ENCODE measurements at regions not wholly inside any gene's neighbourhood (a gene's known extent, or its start where the extent isn't known, plus 50 kb on each side); places are given as distances from the start of the nearest gene placed in this dataset.

DNA sequence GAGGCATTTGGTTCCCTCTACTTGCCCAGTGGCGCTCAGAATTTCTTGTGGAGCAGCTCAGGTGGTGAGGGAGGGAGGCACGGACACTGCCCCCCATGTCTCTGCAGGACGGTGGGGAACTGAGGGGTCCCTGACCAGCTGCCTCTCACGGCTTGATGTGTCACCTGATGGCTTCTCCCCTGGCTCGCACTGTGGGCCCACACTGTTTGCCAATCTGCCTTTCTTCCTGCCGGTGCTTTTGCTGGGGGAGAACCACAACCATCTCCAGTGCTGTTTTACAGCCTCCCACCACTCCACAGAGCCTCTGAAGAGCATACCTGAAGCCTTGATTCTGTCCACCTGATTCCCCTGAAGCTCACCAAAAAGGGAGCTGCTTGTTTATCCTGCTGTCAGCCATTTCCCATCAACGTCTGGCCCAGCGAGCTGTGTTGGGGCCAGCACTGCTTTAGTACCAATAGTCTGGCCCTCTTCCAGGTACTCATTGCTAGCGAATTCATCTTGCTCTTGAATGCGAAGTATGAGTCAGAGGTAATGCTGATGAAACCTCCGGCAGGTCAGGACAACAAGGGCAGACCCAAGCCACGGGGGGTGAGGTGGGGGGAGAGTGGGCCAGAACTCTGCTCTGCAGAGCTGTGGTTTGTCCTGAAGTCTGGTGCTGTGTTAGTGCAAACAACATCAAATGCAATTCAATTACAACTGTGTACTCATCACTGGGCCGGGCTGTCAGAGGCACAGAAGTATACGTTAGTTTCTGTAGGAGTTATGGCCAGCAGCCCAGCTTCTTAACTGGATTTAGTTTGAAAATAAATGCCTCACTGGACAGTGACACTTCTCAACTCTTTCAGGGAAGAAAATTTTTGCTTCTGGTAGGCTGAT is 208.3 kb upstream of the JADE1 start:
- intact Hi-C loops (cut with micrococcal nuclease), result no loop called here
- no peaks in the 10 kb centered on the region for H3K36me3 Mint-ChIP-seq (ENCODE audit: low read depth)
- POLR2A ChIA-PET, result no interaction called here
- DNase-seq (no peak), ATAC-seq (ENCODE audit: low read depth) (no peak)
- TF ChIP-seq, protein P1, sequence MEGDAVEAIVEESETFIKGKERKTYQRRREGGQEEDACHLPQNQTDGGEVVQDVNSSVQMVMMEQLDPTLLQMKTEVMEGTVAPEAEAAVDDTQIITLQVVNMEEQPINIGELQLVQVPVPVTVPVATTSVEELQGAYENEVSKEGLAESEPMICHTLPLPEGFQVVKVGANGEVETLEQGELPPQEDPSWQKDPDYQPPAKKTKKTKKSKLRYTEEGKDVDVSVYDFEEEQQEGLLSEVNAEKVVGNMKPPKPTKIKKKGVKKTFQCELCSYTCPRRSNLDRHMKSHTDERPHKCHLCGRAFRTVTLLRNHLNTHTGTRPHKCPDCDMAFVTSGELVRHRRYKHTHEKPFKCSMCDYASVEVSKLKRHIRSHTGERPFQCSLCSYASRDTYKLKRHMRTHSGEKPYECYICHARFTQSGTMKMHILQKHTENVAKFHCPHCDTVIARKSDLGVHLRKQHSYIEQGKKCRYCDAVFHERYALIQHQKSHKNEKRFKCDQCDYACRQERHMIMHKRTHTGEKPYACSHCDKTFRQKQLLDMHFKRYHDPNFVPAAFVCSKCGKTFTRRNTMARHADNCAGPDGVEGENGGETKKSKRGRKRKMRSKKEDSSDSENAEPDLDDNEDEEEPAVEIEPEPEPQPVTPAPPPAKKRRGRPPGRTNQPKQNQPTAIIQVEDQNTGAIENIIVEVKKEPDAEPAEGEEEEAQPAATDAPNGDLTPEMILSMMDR (IDR thresholded peaks at IDR 0.05), result no peak
- CTCF ChIA-PET, result no interaction called here
- H3K4me3 Mint-ChIP-seq, result no peak overlapping the region
- no peaks in the 10 kb centered on the region for H3K4me1 Mint-ChIP-seq
- no peaks in the 10 kb centered on the region for H3K9me3 Mint-ChIP-seq
- no peak overlapping the region for H3K27ac Mint-ChIP-seq
- no peaks in the 10 kb centered on the region for H3K27me3 Mint-ChIP-seq

DNA sequence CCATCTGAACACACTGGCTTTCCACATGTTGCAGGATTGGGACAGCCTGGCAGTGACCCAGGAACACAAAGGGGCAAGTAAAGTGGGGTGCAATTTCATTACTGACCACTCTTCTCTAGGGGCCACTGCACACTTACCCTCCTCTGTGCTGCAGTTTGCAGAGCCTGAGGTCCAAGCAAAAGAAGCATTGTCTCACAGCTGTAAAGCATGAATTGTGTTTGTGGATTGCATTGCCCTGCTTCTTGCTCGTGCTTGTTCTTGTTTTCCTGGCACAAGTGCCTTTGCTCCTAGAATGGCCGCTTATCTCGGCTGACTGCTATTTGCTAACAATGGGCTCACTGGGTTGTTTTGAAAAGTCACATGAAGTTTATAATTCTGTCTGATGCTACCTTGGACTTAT is 209.1 kb upstream of the JADE1 start:
- TF ChIP-seq, protein P1 (IDR thresholded peaks at IDR 0.05), result no peak
- ChIA-PET CTCF (interaction anchor here (0.5 kb wide), 1 partner anchor 151 kb away, joined by 3 read pairs; no protein-coding TSS in a partner anchor), POLR2A (no interaction called here)
- H3K4me3 Mint-ChIP-seq, result no peak overlapping the region
- H3K9me3 Mint-ChIP-seq, result no peaks in the 10 kb centered on the region
- H3K4me1 Mint-ChIP-seq, result no peaks in the 10 kb centered on the region
- no peaks in the 10 kb centered on the region for H3K27me3 Mint-ChIP-seq
- H3K36me3 Mint-ChIP-seq (ENCODE audit: low read depth), result no peaks in the 10 kb centered on the region
- ATAC-seq (ENCODE audit: low read depth) (no peak), DNase-seq (no peak)
- H3K27ac Mint-ChIP-seq, result no peak overlapping the region
- intact Hi-C loops (cut with micrococcal nuclease), result no loop called here

DNA sequence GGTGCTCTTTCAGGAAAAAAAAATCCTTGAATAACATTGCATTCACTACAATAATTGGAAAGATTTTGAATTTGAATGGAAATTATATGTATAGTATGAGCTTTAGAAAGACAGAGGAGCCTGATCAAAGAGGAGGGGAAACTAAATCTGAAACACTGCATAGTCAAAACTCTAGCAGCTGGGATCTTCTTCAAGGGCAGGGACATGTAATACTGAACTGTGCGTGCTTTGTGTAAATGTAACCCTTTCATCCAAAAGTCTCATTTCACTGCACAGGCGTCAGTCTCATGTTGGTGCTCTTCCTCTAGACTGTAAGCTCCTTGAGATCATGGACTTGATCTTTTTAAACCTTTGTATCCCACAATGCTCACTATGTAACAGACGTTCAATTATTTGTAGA is 212.0 kb upstream of the JADE1 start:
- CTCF ChIA-PET, result no interaction called here

DNA sequence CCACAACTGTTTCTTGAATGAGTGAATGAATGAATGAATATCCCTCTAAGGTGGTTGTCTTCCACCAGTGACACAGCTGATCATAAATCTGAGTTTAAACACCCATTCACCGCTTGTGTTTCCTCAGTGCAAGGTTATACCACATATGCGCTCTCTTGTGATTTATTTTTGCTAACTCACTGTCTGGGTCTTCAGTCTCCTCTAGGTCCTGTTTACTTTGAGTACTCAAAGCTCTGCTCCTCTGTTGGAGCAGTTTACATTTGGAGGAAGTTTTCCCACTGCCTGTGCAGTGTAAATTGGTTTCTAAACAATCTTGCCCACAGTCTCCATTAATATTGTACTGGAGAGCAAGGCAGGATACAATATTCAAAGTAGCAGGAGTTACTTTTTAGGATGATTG is 212.6 kb upstream of the JADE1 start:
- Mint-ChIP-seq H3K27me3 (no peaks in the 10 kb centered on the region), H3K4me1 (no peaks in the 10 kb centered on the region), H3K4me3 (no peak overlapping the region), H3K9me3 (peaks cover 8% of the 10 kb centered on the region), H3K36me3 (ENCODE audit: low read depth) (no peaks in the 10 kb centered on the region), H3K27ac (no peak overlapping the region)
- ATAC-seq (ENCODE audit: low read depth), result no peak
- intact Hi-C loops (cut with micrococcal nuclease), result no loop called here
- ChIA-PET POLR2A (no interaction called here), CTCF (no interaction called here)
- TF ChIP-seq, protein P1 (IDR thresholded peaks at IDR 0.05), result no peak
- no peak for DNase-seq

More for the DNA sequence above, 212.0 kb upstream of the JADE1 start:
- Mint-ChIP-seq H3K27ac (no peak overlapping the region), H3K4me3 (no peak overlapping the region), H3K27me3 (no peaks in the 10 kb centered on the region), H3K9me3 (peaks cover 8% of the 10 kb centered on the region), H3K36me3 (ENCODE audit: low read depth) (no peaks in the 10 kb centered on the region), H3K4me1 (no peaks in the 10 kb centered on the region)
- TF ChIP-seq, protein P1 (IDR thresholded peaks at IDR 0.05), result no peak
- intact Hi-C loops (cut with micrococcal nuclease), result no loop called here
- ATAC-seq (ENCODE audit: low read depth) (no peak), DNase-seq (no peak)
- POLR2A ChIA-PET, result no interaction called here

DNA sequence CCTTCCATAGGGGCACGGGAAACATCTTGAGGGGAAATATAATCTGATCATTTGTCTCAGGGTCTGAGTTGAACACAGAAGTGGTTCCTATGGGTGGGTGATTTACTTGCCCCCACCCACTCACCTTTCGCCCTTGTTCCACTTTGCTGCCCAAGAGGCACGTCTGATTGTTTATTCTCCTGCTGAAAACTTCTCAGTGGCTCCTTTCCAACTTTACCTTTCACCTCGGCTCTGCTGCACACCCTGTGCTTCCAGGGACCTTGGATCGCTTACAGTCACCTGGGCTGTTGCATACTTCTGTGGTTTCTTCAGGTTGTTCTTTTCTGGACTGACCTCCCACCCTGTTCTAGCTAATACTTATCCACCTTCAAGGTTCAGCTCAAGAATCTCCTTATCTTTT is 213.4 kb upstream of the JADE1 start:
- Mint-ChIP-seq H3K4me3 (no peak overlapping the region), H3K27ac (no peak overlapping the region), H3K27me3 (no peaks in the 10 kb centered on the region), H3K36me3 (ENCODE audit: low read depth) (no peaks in the 10 kb centered on the region), H3K9me3 (peaks cover 8% of the 10 kb centered on the region), H3K4me1 (no peaks in the 10 kb centered on the region)
- CTCF ChIA-PET, result no interaction called here
- TF ChIP-seq, protein P1 (IDR thresholded peaks at IDR 0.05), result no peak
- DNase-seq (no peak), ATAC-seq (ENCODE audit: low read depth) (no peak)
- intact Hi-C loops (cut with micrococcal nuclease), result no loop called here
- POLR2A ChIA-PET, result no interaction called here

All from activated B cell treated with CpG ODN at 0.5 μM for 24 hours (primary cell).